Midbrain (tissue), 1 donor: ENCODE measurements at regions not wholly inside any gene's neighbourhood (a gene's known extent, or its start where the extent isn't known, plus 50 kb on each side); places are given as distances from the start of the nearest gene placed in this dataset.

ENCODE experiments used
- DNase-seq: peaks from one replicate; lab custom pipeline; 2025; lab: John Stamatoyannopoulos, UW

GRCh38 chr5:145365464-145365863 lies 469.7 kb downstream of the PRELID2 start:
- no peak for DNase-seq

GRCh38 chr5:145362266-145362665 lies 472.9 kb downstream of the PRELID2 start:
- no peak for DNase-seq

GRCh38 chr5:145360936-145361335 lies 474.2 kb downstream of the PRELID2 start:
- DNase-seq, result no peak

- DNase-seq, result no peak
Observed at GRCh38 chr5:145350513-145350912, 484.6 kb downstream of the PRELID2 start.

GRCh38 chr5:145347026-145347616 lies 488.0 kb downstream of the PRELID2 start:
- DNase-seq, result peak; percentile 21

GRCh38 chr5:145345511-145346287 lies 489.4 kb downstream of the PRELID2 start:
- no peak for DNase-seq

GRCh38 chr5:145341842-145342241 lies 493.3 kb downstream of the PRELID2 start:
- DNase-seq, result no peak

- no peak for DNase-seq
Observed at GRCh38 chr5:145340099-145340498, 495.0 kb downstream of the PRELID2 start.

GRCh38 chr5:145324767-145325479 lies 510.2 kb downstream of the PRELID2 start:
- DNase-seq, result no peak

GRCh38 chr5:145324101-145324500 lies 511.0 kb downstream of the PRELID2 start:
- DNase-seq, result no peak

- no peak for DNase-seq
Observed at GRCh38 chr5:145316282-145316681, 518.9 kb downstream of the PRELID2 start.

- DNase-seq, result no peak
Observed at GRCh38 chr5:145307866-145308382, 527.2 kb downstream of the PRELID2 start.

GRCh38 chr5:145295236-145295835 lies 539.8 kb downstream of the PRELID2 start:
- DNase-seq, result no peak

GRCh38 chr5:145294331-145294730 lies 540.8 kb downstream of the PRELID2 start:
- no peak for DNase-seq

GRCh38 chr5:145293716-145294115 lies 541.4 kb downstream of the PRELID2 start:
- DNase-seq, result no peak

GRCh38 chr5:145292278-145292677 lies 542.9 kb downstream of the PRELID2 start:
- no peak for DNase-seq

- DNase-seq, result no peak
Observed at GRCh38 chr5:145283141-145283810, 551.9 kb downstream of the PRELID2 start.

GRCh38 chr5:145280806-145281205 lies 554.3 kb downstream of the PRELID2 start:
- no peak for DNase-seq

- DNase-seq, result no peak
Observed at GRCh38 chr5:145280214-145280613, 554.9 kb downstream of the PRELID2 start.

GRCh38 chr5:145260670-145261069 lies 574.5 kb downstream of the PRELID2 start:
- no peak for DNase-seq

- no peak for DNase-seq
Observed at GRCh38 chr5:145247745-145248040, 587.4 kb downstream of the PRELID2 start.
